Kidney (tissue), 13 donors: ENCODE measurements at regions not wholly inside any gene's neighbourhood (a gene's known extent, or its start where the extent isn't known, plus 50 kb on each side); places are given as distances from the start of the nearest gene placed in this dataset.
A peak's percentile ranks its signal among the peaks of the same experiment; 100 is the strongest.

ENCODE experiments used
- DNase-seq, 5 donors: peaks; one replicate each; pipeline ENCODE4 v3.0.0-alpha.2; 2013 to 2020
- FAIRE-seq: peaks from 2 replicates; lab custom pipeline; 2012; peaks lifted over from hg19 to GRCh38; lab: Jason Lieb, UNC
- H3K27ac ChIP-seq, 2 donors: one replicate each; pipeline ENCODE4 v1.7.0; 2013; ENCODE audit warnings: low read depth in 2 of 2, low read length in 2 of 2, inconsistent platforms in 1 of 2
- H3K27me3 ChIP-seq: one replicate; pipeline ENCODE4 v1.7.1; 2013; ENCODE audit warnings: low read length, inconsistent platforms; ENCODE audit not compliant: control insufficient read depth, insufficient read depth
- H3K36me3 ChIP-seq, 3 donors: one replicate each; pipeline versions ENCODE4 v1.7.0 to v1.7.1; 2013; ENCODE audit warnings: low read length in 3 of 3, control low read depth in 1 of 3, inconsistent platforms in 1 of 3; ENCODE audit not compliant: insufficient read depth in 3 of 3, control insufficient read depth in 2 of 3
- H3K4me1 ChIP-seq, 3 donors: one replicate each; pipeline versions ENCODE4 v1.7.0 to v1.7.1; 2013; ENCODE audit warnings: low read length in 3 of 3, inconsistent platforms in 1 of 3, low read depth in 1 of 3; ENCODE audit not compliant: control insufficient read depth in 2 of 3, insufficient read depth in 2 of 3
- H3K4me3 ChIP-seq, 3 donors: one replicate each; pipeline versions ENCODE4 v1.7.0 to v1.8.1; 2013; ENCODE audit warnings: low read length in 3 of 3, control low read depth in 1 of 3, inconsistent platforms in 1 of 3
- H3K9ac ChIP-seq, 3 donors: one replicate each; pipeline versions ENCODE4 v1.7.0 to v1.7.1; 2013; ENCODE audit warnings: low read length in 3 of 3, control low read depth in 1 of 3, inconsistent platforms in 1 of 3
- H3K9me3 ChIP-seq, 3 donors: one replicate each; pipeline versions ENCODE4 v1.7.0 to v1.7.1; 2013; ENCODE audit warnings: low read length in 3 of 3, control low read depth in 1 of 3, inconsistent platforms in 1 of 3; ENCODE audit not compliant: control insufficient read depth in 2 of 3, insufficient read depth in 1 of 3
- CTCF ChIP-seq: IDR thresholded peaks from 3 replicates; pipeline ENCODE4 v1.5.1; 2012; ENCODE audit warnings: mild to moderate bottlenecking, moderate library complexity, borderline replicate concordance; ENCODE audit not compliant: insufficient read depth; ENCODE audit errors: extremely low read depth
- intact Hi-C: fragments of 100-400 bp; cut with DNase I; formaldehyde crosslinking; loops from one replicate; pipeline ENCODE4 v1.11.1; 2022
- donor health status: control.
- donor health status: control.
- donor health status: control.
- donor health status: control.
- donor health status: control.
- donor health status: DM: yes; HTN: yes; CAD: no.
- donor health status: Normal renal cell carcinoma (clear cell type).

DNA sequence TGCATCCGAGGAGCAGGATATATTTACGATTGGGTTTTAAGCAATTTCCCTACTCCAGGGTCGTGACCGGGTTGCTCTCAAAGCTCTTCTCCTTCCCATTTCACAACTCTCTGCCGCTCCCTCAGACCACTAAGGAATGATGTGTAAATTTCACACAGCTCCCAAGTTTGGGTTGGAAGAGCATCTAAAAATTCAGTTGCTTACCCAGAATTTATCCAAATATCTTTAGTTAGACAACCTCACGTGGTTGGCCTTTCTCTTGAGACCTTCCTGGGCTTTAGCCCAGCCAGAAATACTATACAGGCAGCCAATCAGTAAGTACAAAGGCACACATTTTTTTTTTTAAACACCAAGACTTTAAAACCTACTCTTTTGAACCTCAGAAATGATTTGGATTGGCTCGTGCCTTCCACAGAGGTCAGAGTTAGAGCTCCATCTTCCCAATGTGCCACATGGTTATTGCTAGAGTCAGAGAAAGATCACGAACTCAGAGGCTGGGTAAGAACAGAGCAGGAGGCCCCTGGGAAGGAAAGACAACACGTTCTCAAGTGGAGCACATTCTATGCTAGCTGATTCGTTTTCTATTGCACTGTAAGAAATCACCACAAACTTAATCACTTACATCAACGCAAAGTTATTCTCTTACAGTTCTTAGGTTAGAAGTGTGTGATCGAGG lies 335.4 kb upstream of the MGMT start:
- no peak overlapping the region for H3K27ac ChIP-seq
- no peak for FAIRE-seq
- TF ChIP-seq CTCF = no peak

GRCh38 chr10:129133856-129134255 lies 333.2 kb upstream of the MGMT start:
- peak in 4 of 5 donors; percentile 69 to 74 (median 70) for DNase-seq
- TF ChIP-seq CTCF = no peak
- H3K4me1 ChIP-seq = peaks cover 0 to 2% (median 0%) of the 10 kb centered on the region in 3 donors
- H3K27me3 ChIP-seq = peaks cover 3% of the 10 kb centered on the region
- no peaks in the 10 kb centered on the region for H3K36me3 ChIP-seq
- FAIRE-seq = no peak
- H3K9me3 ChIP-seq = no peaks in the 10 kb centered on the region
- no peak overlapping the region for H3K9ac ChIP-seq
- no peak overlapping the region for H3K4me3 ChIP-seq
- no peak overlapping the region for H3K27ac ChIP-seq
- intact Hi-C loops = no loop called here

More for the DNA sequence above, 335.4 kb upstream of the MGMT start:
- intact Hi-C loops = no loop called here
- DNase-seq = peak in 2 of 5 donors; percentile 32 to 42
- H3K4me3 ChIP-seq = no peak overlapping the region
- H3K27me3 ChIP-seq = peaks cover 3% of the 10 kb centered on the region
- H3K36me3 ChIP-seq = no peaks in the 10 kb centered on the region
- no peaks in the 10 kb centered on the region for H3K9me3 ChIP-seq
- peaks cover 0 to 2% (median 0%) of the 10 kb centered on the region in 3 donors for H3K4me1 ChIP-seq
- H3K9ac ChIP-seq = no peak overlapping the region

DNA sequence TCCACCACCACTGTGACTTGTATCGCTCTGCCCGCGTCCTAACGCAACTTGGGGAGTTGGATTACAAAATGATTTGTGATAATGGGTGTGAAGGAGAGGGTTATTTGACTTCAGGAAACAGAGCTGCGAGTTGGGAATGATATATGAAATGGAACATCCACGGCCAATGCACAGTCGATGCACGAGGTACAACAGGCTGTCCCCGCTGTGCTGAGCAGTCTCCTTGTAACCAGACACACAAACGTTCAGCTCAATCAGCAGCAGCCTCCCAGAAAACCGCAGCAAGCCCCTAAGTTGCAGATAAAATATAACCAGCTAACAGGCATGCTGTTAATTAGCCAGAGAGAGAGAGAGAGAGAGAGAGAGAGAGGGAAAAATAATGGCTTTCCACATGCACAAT lies 332.7 kb upstream of the MGMT start:
- Histone ChIP-seq H3K9me3 (no peaks in the 10 kb centered on the region), H3K4me3 (no peak overlapping the region), H3K4me1 (peaks cover 0 to 2% (median 0%) of the 10 kb centered on the region in 3 donors), H3K36me3 (no peaks in the 10 kb centered on the region), H3K27me3 (peaks cover 3% of the 10 kb centered on the region), H3K27ac (no peak overlapping the region), H3K9ac (no peak overlapping the region)
- peak in 3 of 5 donors; percentile 24 to 55 (median 38) for DNase-seq
- FAIRE-seq = no peak
- no peak for TF ChIP-seq CTCF
- intact Hi-C loops = no loop called here
